CD4-positive, alpha-beta T cell treated with Interleukin-6 for 4 hours (primary cell): ENCODE measurements at regions not wholly inside any gene's neighbourhood (a gene's known extent, or its start where the extent isn't known, plus 50 kb on each side); places are given as distances from the start of the nearest gene placed in this dataset.

Source experiments
- DNase-seq: peaks from one replicate; pipeline ENCODE4 v3.0.0-alpha.2; 2020; ENCODE audit warnings: mixed read lengths

- no peak for DNase-seq
Measured at GRCh38 chr1:198042168-198042567, 114.6 kb upstream of the NEK7 start.

- DNase-seq, result no peak
Measured at GRCh38 chr1:198047913-198048312, 108.9 kb upstream of the NEK7 start.

- DNase-seq, result no peak
Measured at GRCh38 chr1:198054510-198054909, 102.3 kb upstream of the NEK7 start.

- no peak for DNase-seq
Measured at GRCh38 chr1:198056255-198056654, 100.5 kb upstream of the NEK7 start.

GRCh38 chr1:198064181-198064580 lies 92.6 kb upstream of the NEK7 start:
- no peak for DNase-seq

GRCh38 chr1:198068285-198068684 lies 88.5 kb upstream of the NEK7 start:
- no peak for DNase-seq

- no peak for DNase-seq
Measured at GRCh38 chr1:198072177-198072576, 84.6 kb upstream of the NEK7 start.

- DNase-seq, result no peak
Measured at GRCh38 chr1:198075296-198075695, 81.5 kb upstream of the NEK7 start.

- DNase-seq, result no peak
Measured at GRCh38 chr1:198079432-198079951, 77.3 kb upstream of the NEK7 start.

- no peak for DNase-seq
Measured at GRCh38 chr1:198082576-198082975, 74.2 kb upstream of the NEK7 start.

- no peak for DNase-seq
Measured at GRCh38 chr1:198083549-198083948, 73.2 kb upstream of the NEK7 start.

GRCh38 chr1:198084241-198084908 lies 72.4 kb upstream of the NEK7 start:
- DNase-seq, result no peak

- DNase-seq, result no peak
Measured at GRCh38 chr1:198086051-198086745, 70.6 kb upstream of the NEK7 start.

- DNase-seq, result no peak
Measured at GRCh38 chr1:198087831-198088230, 69.0 kb upstream of the NEK7 start.

- peak; percentile 6 for DNase-seq
Measured at GRCh38 chr1:198088360-198089071, 68.3 kb upstream of the NEK7 start.

- no peak for DNase-seq
Measured at GRCh38 chr1:198096390-198096789, 60.4 kb upstream of the NEK7 start.

GRCh38 chr1:198099755-198100154 lies 57.0 kb upstream of the NEK7 start:
- no peak for DNase-seq

- no peak for DNase-seq
Measured at GRCh38 chr1:198101716-198102453, 54.9 kb upstream of the NEK7 start.

- DNase-seq, result no peak
Measured at GRCh38 chr1:198102454-198102827, 54.4 kb upstream of the NEK7 start.

- DNase-seq, result no peak
Measured at GRCh38 chr1:198105185-198105584, 51.6 kb upstream of the NEK7 start.

- DNase-seq, result no peak
Measured at GRCh38 chr1:198106011-198106410, 50.8 kb upstream of the NEK7 start.
